H54 (cell line): ENCODE measurements at regions not wholly inside any gene's neighbourhood (a gene's known extent, or its start where the extent isn't known, plus 50 kb on each side); places are given as distances from the start of the nearest gene placed in this dataset.

Experiments used
- DNase-seq: peaks from one replicate; pipeline ENCODE4 v3.0.0; 2011; ENCODE audit warnings: low spot score, mixed read lengths; ENCODE audit not compliant: insufficient read length
- FAIRE-seq: peaks from 3 replicates; lab custom pipeline; 2011; peaks lifted over from hg19 to GRCh38; lab: Jason Lieb, UNC
- POLR2A ChIP-seq: IDR thresholded peaks from 2 replicates; pipeline ENCODE4 v1.6.1; 2011; ENCODE audit warnings: low read depth, mild to moderate bottlenecking, low read length

DNA sequence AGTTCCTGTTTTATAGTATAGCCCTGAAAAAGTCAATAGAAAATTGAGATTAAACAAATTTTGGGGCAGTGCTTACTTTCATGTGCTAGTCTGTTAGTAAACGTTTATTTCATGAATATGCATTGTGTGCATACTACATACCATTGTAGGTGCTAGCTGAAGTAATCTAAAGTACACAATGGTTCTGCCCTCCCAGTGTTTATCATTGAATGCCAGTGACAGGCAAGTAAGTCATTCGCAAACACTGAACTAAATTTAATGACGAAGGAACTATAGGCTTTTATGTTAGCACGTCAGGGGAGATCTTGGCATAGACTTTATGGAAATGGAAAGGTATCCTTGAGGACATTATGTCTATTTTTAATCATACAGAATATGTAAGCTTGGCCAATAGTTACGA lies 426.9 kb upstream of the EPHA5 start:
- TF ChIP-seq POLR2A: no peak
- FAIRE-seq (no peak), DNase-seq (no peak)

GRCh38 chr4:66095065-66095464 lies 424.8 kb upstream of the EPHA5 start:
- no peak for FAIRE-seq
- no peak for TF ChIP-seq POLR2A
- DNase-seq: no peak

DNA sequence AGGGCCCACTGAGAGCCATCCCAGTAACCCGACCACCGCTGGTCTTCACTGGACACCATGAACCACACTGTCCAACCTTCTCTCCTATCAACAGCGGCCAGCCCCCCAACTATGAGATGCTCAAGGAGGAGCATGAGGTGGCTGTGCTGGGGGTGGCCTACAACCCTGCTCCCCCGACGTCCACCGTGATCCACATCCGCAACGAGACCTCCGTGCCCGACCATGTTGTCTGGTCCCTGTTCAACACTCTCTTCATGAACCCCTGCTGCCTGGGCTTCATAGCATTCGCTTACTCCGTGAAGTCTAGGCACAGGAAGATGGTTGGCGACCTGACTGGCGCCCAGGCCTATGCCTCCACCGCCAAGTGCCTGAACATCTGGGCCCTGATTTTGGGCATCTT lies 423.8 kb upstream of the EPHA5 start:
- no peak for TF ChIP-seq POLR2A
- FAIRE-seq (no peak), DNase-seq (no peak)

DNA sequence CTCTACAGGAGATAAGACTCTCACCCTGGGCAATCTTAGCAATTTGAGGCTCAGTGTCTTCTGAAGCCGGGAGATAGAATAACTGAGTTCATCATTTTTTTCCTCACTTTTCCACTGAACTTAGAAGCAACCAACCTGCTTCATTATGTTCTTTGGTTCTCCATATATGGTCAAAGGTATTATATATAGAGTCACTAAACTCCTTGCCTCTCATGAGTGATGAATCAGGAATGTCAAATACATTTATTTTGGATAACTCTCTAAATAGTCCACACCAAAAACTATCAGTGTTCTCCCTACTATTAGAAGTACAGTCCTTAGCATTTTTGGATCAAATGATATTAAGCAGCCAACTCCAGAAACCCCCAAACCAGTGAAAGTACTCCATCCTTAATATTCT lies 421.5 kb upstream of the EPHA5 start:
- FAIRE-seq (no peak), DNase-seq (no peak)
- no peak for TF ChIP-seq POLR2A

GRCh38 chr4:66073961-66074360 lies 403.7 kb upstream of the EPHA5 start:
- TF ChIP-seq POLR2A: no peak
- no peak for DNase-seq
- FAIRE-seq: no peak

DNA sequence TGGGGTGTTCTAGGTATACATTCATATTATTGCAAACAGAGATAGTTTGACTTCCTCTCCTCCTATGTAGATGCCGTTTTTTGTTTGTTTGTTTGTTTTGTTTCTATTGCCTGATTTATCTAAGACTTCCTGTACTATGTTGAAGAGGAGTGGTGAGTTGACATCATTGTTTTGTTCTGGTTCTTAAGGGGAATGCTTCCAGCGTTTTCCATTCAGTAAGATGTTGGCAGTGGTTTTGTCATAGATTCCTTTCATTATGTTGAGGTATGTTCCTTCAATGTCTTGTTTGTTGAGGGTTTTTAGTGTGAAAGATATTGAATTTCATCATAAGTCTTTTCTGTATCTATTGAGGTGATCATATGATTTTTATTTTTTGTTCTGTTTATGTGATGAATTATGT lies 401.6 kb upstream of the EPHA5 start:
- DNase-seq: no peak
- TF ChIP-seq POLR2A: no peak
- no peak for FAIRE-seq

DNA sequence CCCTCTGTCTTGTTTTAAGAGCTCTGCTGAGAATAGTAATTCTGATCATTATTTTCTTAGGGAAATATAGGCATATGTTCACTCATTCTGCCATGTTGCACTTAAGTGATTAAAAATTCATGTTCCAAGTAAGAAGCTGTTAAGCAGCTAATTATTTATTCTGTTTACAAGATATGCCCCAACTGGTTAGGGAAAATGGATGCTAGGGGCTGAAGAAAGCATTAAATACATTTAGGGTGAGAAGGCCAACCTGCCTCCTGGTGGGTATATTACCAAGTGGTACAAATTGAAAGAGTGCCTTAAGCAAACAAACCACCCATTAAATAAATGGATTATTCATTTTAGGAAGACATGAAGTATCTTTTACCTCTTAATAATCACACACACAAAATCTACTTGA lies 392.6 kb upstream of the EPHA5 start:
- DNase-seq (no peak), FAIRE-seq (no peak)
- no peak for TF ChIP-seq POLR2A

- FAIRE-seq (no peak), DNase-seq (no peak)
- TF ChIP-seq POLR2A: no peak
These were observed 391.8 kb upstream of the EPHA5 start for GRCh38 chr4:66062044-66062443.

GRCh38 chr4:66059556-66059955 lies 389.3 kb upstream of the EPHA5 start:
- TF ChIP-seq POLR2A: no peak
- DNase-seq: no peak
- no peak for FAIRE-seq

DNA sequence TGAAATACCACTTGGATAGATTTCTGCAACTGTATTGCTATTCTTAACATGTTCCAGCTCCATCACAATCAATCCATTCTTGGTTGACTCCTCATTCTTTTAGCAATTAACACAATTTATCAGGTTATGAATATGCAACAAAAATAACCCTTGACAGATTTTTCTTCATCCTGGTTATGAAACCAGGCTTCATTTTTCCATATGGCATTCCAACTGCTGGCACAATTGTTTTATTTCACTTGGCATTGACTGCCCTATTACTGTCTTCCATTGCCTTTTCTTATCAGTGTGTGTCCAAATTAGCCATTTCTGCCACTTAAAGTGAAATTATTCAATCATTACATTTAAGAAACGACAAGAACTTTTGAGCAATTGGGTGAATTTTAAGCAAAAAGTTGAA lies 388.8 kb upstream of the EPHA5 start:
- TF ChIP-seq POLR2A: no peak
- FAIRE-seq (no peak), DNase-seq (no peak)

GRCh38 chr4:66055999-66056398 lies 385.7 kb upstream of the EPHA5 start:
- no peak for TF ChIP-seq POLR2A
- FAIRE-seq (no peak), DNase-seq (no peak)

GRCh38 chr4:66052426-66052825 lies 382.1 kb upstream of the EPHA5 start:
- no peak for TF ChIP-seq POLR2A
- FAIRE-seq (no peak), DNase-seq (no peak)

DNA sequence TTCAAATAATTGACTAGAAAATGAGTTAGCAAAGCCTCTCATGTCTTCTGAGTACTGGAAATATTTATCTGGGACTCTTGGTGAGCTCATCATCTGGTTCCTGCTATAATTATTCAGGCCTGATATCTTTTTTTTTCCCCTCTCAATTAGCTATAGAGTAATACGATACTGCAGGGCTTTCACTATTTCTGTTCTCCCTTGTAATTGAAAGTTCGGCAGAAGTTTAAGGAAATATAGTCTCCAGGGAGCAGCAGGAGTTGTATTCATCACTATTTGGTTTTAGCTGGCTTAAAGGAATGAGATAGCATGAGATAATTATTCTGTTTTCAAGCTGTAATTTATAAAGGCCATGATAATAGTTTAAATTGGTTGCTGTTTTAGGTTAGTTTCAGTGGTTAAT lies 378.6 kb upstream of the EPHA5 start:
- FAIRE-seq: no peak
- no peak for DNase-seq

DNA sequence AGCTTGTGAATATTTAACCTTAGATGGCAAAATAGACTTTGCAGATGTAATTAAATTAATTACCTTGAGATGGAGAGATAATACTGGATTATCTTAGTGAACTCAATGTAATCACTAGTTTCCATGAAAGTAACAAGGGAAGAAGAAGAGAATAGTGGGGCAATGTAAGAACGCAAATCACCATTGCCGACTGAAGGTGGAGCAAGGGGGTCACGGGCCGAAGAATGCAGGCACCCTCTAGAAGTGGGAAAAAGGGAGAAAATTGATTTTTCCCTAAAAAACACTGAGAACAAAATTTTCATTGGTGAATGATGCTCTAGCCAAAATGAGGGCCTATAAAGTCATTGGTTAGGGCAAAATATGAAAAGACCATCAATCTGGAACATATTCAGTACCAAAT lies 375.6 kb upstream of the EPHA5 start:
- FAIRE-seq (no peak), DNase-seq (no peak)
- no peak for TF ChIP-seq POLR2A

More for the DNA sequence above, 378.6 kb upstream of the EPHA5 start:
- TF ChIP-seq POLR2A: no peak

DNA sequence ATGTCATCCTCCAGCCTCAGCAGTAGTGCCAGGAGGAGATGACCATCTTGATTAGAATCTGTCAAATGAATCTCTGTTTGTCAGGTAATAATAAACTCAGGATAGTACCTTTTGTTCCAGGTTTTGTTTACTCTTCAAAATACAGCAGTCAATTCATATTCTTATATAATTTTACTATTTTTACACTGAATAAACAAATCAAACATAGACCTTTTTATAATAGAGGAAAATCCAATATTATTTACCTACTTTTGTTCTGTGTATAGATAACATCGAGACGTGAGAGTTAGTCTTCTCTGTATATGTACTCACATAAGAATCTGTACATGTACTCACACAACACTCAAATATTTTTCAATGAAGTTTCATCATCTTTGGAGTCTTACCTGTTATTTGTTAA lies 365.4 kb upstream of the EPHA5 start:
- TF ChIP-seq POLR2A: no peak
- FAIRE-seq (no peak), DNase-seq (no peak)

DNA sequence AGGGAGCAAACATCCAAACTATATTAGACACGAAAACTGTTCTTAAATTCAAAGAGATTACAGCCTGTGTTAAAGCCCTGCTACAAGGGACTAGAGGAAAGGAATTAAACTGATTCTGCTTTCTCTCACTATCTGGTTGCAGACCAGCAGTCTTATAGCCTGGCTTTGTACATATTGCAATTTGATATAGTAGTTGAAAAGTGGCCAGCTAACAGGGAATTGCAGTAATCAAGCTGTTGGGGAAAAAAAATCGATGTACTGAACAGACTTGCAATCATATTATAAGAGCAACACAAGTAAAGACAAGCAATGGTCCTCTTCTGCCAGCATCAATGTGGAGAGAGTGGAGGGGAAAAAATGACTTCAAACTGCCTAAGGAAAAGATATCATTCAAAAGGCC lies 364.4 kb upstream of the EPHA5 start:
- FAIRE-seq (no peak), DNase-seq (no peak)
- TF ChIP-seq POLR2A: no peak
